SK-N-SH (cell line): ENCODE measurements at regions not wholly inside any gene's neighbourhood (a gene's known extent, or its start where the extent isn't known, plus 50 kb on each side); places are given as distances from the start of the nearest gene placed in this dataset.

Experiments
- CTCF ChIP-seq: fragments of 200-600 bp; sonication (generic); IDR thresholded peaks from 2 replicates; pipeline ENCODE4 v1.6.1; 2017; ENCODE audit warnings: antibody characterized with exemption, mild to moderate bottlenecking, moderate library complexity
- EP300 ChIP-seq, 2 experiments: IDR thresholded peaks; 2 replicates each; pipeline versions ENCODE4 v1.4.0 to v1.6.1; 2012; ENCODE audit warnings: borderline replicate concordance in 1 of 2, low read depth in 1 of 2, low read length in 1 of 2
- EZH2phosphoT487 ChIP-seq: fragments of 200-600 bp; sonication (generic); IDR thresholded peaks from 2 replicates; pipeline ENCODE4 v1.6.1; 2017; ENCODE audit warnings: low read depth, mixed run types, mild to moderate bottlenecking, antibody characterized with exemption, moderate library complexity, borderline replicate concordance
- FOXM1 ChIP-seq: IDR thresholded peaks from 2 replicates; pipeline ENCODE4 v1.4.0; 2012; ENCODE audit warnings: low read depth, mild to moderate bottlenecking
- GABPA ChIP-seq: IDR thresholded peaks from 2 replicates; pipeline ENCODE4 v1.4.0; 2012; ENCODE audit warnings: low read depth, mild to moderate bottlenecking
- MXI1 ChIP-seq: IDR thresholded peaks from 2 replicates; pipeline ENCODE4 v1.6.1; 2012; ENCODE audit warnings: mild to moderate bottlenecking, low read depth, low read length, improper control_type of control experiment
- POLR2AphosphoS5 ChIP-seq: IDR thresholded peaks from 2 replicates; pipeline ENCODE4 v1.6.1; 2012; ENCODE audit warnings: low read depth, low read length
- TAF1 ChIP-seq: IDR thresholded peaks from 2 replicates; pipeline ENCODE4 v1.6.1; 2012; ENCODE audit warnings: low read depth, mild to moderate bottlenecking, low read length, moderate library complexity, borderline replicate concordance

- TF ChIP-seq CTCF (peak; percentile 65), POLR2AphosphoS5 (no peak), EP300 (IDR thresholded peaks at IDR 0.05; ENCODE audit: borderline replicate concordance in 1 of 2, low read depth in 1 of 2, low read length in 1 of 2) (no peak), TAF1 (no peak), MXI1 (no peak), EZH2phosphoT487 (no peak), FOXM1 (no peak), GABPA (no peak)
Observed at GRCh38 chr5:168114444-168115017, 176.9 kb upstream of the WWC1 start.
